Frontal cortex (tissue), 3 donors: ENCODE measurements at regions not wholly inside any gene's neighbourhood (a gene's known extent, or its start where the extent isn't known, plus 50 kb on each side); places are given as distances from the start of the nearest gene placed in this dataset.
A peak's percentile ranks its signal among the peaks of the same experiment; 100 is the strongest.
"Not testable (repeated sequence)": the region's sequence is repeated elsewhere in the genome, so short reads cannot be mapped to it uniquely, and the experiment has no call there.

Experiments used
- DNase-seq, 2 donors: peaks; one replicate each; pipeline ENCODE4 v3.0.0; 2012; ENCODE audit warnings: low spot score in 2 of 2
- FAIRE-seq: peaks from 2 replicates; lab custom pipeline; 2012; peaks lifted over from hg19 to GRCh38; lab: Jason Lieb, UNC
- donor health status: control.
- donor health status: control.
- donor health status: control.

- DNase-seq (no peak), FAIRE-seq (no peak)
Measured at GRCh38 chr1:157371221-157371620, 181.1 kb downstream of the FCRL5 start.

- no peak for DNase-seq
- FAIRE-seq: no peak
Measured at GRCh38 chr1:157370698-157371097, 181.6 kb downstream of the FCRL5 start.

- FAIRE-seq (no peak), DNase-seq (peak in 1 of 2 donors; percentile 25)
Measured at GRCh38 chr1:157369808-157370521, 182.3 kb downstream of the FCRL5 start.

GRCh38 chr1:157368941-157369340 is 183.4 kb downstream of the FCRL5 start:
- not testable (repeated sequence) for FAIRE-seq, DNase-seq

- FAIRE-seq: no peak
Measured at GRCh38 chr1:157368363-157368762, 184.0 kb downstream of the FCRL5 start.

GRCh38 chr1:157367870-157368269 is 184.4 kb downstream of the FCRL5 start:
- no peak for DNase-seq
- no peak for FAIRE-seq

More at GRCh38 chr1:157368363-157368762, 184.0 kb downstream of the FCRL5 start:
- DNase-seq: no peak

GRCh38 chr1:157367091-157367739 is 185.1 kb downstream of the FCRL5 start:
- FAIRE-seq (no peak), DNase-seq (no peak)

- DNase-seq (no peak), FAIRE-seq (no peak)
Measured at GRCh38 chr1:157364612-157365011, 187.7 kb downstream of the FCRL5 start.

- no peak for FAIRE-seq
- DNase-seq: no peak
Measured at GRCh38 chr1:157363660-157364140, 188.6 kb downstream of the FCRL5 start.

- FAIRE-seq: no peak
- DNase-seq: no peak
Measured at GRCh38 chr1:157360023-157360390, 192.3 kb downstream of the FCRL5 start.

- no peak for FAIRE-seq
Measured at GRCh38 chr1:157359314-157360022, 192.8 kb downstream of the FCRL5 start.

GRCh38 chr1:157357111-157357510 is 195.2 kb downstream of the FCRL5 start:
- DNase-seq: no peak

More at GRCh38 chr1:157359314-157360022, 192.8 kb downstream of the FCRL5 start:
- DNase-seq: no peak

GRCh38 chr1:157356601-157357000 is 195.7 kb downstream of the FCRL5 start:
- FAIRE-seq (no peak), DNase-seq (no peak)

More at GRCh38 chr1:157357111-157357510, 195.2 kb downstream of the FCRL5 start:
- FAIRE-seq: no peak

- FAIRE-seq: no peak
- DNase-seq: no peak
Measured at GRCh38 chr1:157353546-157353945, 198.8 kb downstream of the FCRL5 start.

GRCh38 chr1:157352817-157353408 is 199.4 kb downstream of the FCRL5 start:
- no peak for FAIRE-seq
- DNase-seq: no peak

- no peak for DNase-seq
- FAIRE-seq: no peak
Measured at GRCh38 chr1:157352216-157352615, 200.1 kb downstream of the FCRL5 start.

- not testable (repeated sequence) for DNase-seq, FAIRE-seq
Measured at GRCh38 chr1:157351800-157352199, 200.5 kb downstream of the FCRL5 start.

GRCh38 chr1:157348538-157349480 is 203.5 kb downstream of the FCRL5 start:
- no peak for DNase-seq
- no peak for FAIRE-seq

- FAIRE-seq (no peak), DNase-seq (no peak)
Measured at GRCh38 chr1:157347506-157347905, 204.8 kb downstream of the FCRL5 start.
